ENCODE measurements at regions not wholly inside any gene's neighbourhood (a gene's known extent, or its start where the extent isn't known, plus 50 kb on each side); places are given as distances from the start of the nearest gene placed in this dataset.

- TF ChIP-seq ZNF274 (IDR thresholded peaks at IDR 0.05; ENCODE audit: low read depth, low read length): no peak
- no peak for TF ChIP-seq YY1 (IDR thresholded peaks at IDR 0.05; ENCODE audit: insufficient read depth, insufficient read length)
- TF ChIP-seq SUZ12 (IDR thresholded peaks at IDR 0.05; ENCODE audit: extremely low read depth, insufficient read depth, insufficient read length): no peak
These were observed 218.9 kb upstream of the C1orf174 start for GRCh38 chr1:4118746-4119515.

All from NT2/D1 (cell line).